A204.1 (cell line): ENCODE measurements at regions not wholly inside any gene's neighbourhood (a gene's known extent, or its start where the extent isn't known, plus 50 kb on each side); places are given as distances from the start of the nearest gene placed in this dataset.

ENCODE experiments used
- FAIRE-seq: peaks from 2 replicates; lab custom pipeline; 2012; peaks lifted over from hg19 to GRCh38; lab: Jason Lieb, UNC

DNA sequence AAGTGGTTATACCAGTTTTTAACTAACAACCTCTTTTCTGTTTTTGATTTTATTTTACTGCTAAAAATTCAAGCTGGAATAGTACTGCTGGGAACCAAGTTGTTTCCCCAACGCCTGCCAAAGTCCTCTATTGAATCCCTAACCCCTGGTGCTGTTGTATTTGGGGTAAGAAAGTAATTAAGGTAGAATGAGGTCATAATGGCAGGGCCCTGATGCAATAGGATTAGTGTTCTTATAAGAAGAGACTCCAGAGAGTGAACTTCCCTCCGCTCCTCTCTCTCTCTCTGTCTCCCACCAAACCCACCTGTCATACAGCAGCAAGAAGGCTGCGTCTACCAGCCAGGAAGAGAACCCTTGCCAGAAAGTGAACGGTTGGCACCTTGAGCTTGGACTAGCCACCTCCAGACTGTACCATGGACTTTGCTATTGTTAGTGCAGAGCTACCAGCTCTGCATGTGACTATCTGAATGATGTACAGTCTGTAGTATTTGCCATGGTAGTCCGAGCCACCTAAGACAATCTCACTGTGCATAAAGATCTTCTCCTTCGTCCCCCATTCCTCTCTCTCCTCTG lies 86.5 kb upstream of the KLF6 start:
- FAIRE-seq: no peak

DNA sequence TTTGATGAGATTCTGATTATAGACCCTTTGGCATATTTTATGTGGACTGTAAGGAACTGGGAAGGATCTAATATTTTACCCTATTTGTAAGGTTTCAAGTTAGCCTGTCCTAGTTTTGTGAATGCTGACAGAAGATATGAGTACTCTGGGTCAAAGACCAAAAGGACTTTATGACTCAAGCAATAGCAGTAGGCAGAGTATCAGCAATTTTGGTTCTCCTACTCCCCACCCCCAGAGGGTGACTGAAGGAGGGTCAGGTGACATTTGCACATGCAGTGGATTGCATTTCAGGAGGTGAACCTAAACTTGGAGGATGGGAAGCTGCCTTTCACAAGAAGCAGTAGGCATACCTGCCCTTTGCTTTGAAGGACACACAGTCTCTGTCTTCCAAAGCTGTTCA lies 84.0 kb upstream of the KLF6 start:
- FAIRE-seq: no peak

DNA sequence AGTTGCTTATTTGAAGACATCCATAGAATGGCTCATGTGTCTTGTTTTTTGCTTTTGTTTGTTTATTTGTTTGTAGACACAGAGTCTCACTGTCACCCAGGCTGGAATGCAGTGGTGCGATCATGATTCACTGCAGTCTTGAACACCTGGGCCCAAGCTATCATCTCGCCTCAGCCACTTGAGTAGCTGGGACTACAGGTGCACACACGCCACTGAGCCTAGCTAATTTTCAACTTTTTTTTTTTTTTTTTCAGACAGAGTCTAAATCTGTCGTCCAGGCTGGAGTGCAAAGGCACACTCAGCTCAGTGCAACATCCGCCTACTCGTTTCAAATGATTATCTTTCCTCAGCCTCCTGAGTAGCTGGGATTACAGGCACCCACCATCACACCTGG lies 83.3 kb upstream of the KLF6 start:
- FAIRE-seq: no peak

DNA sequence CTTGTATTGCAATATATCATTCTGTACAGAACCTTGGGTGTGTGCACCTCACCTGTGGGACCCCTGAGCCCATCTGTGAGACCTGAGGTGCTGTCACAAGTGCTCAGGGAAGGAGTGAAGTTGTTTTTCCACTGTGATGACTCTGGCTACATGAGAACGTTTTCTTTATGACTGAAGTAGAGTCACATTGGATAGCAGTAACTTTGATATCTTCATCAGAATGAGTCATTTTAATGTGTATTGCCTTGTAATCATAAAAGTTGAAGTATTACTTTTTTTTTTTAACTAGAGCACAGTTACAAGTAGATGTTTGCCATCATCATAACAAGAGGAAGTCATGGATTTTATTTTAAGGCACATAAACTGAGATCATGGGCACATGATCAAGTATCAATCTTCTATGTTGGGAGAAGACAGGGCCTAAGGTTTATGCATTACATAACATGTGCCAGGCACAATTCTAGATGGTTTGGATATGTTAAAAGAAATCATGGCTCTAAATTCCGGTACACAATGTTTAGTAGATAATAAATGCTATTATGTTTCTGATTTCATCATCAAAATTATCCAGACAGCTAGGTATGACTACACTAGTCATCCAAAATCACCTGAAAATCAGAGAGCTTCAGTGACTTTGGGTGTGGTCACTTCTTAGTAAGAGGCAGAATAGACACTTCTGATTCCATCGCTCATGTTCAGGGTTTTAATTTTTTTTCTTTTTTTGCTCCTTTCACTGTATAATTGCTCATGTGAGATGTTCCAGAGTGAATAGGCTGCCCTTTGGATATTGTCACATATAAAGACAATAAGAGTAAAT lies 82.7 kb upstream of the KLF6 start:
- FAIRE-seq: no peak

DNA sequence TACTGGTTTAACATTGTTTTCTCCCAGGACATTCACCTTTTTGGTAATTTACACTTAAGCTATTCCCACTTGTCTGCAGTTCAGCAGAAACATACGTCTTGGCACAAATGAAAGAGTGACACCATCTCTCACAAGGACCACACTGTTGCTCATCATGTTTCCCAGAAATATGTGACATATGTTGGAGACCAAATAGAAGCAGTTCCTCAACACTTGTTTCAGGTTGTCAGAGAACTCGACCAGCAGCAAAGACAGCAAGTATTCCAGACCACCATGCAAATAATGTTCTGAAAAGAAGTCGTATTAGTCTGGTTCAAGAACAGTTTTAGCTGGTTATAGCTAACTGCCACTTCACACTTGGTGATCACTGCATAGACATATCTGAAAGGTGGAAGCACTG lies 81.3 kb upstream of the KLF6 start:
- FAIRE-seq: no peak

DNA sequence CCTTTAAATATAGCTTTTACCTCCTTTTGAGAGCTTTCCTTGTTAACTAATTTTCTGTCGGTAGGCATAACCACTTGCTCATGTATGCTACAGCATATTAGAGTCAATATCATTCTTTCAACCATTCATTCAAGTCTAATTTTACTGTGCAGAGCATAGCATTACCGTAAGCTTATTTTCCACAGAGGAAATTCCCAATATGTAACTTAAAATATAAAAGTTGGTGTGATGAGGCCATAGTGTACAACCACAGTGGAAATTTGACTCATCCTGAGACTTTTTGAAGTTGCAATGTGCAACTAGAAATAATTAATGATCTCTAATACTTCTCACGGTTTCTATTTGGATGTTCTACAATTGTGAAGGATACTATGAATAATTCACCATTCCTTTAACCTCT lies 80.6 kb upstream of the KLF6 start:
- no peak for FAIRE-seq

DNA sequence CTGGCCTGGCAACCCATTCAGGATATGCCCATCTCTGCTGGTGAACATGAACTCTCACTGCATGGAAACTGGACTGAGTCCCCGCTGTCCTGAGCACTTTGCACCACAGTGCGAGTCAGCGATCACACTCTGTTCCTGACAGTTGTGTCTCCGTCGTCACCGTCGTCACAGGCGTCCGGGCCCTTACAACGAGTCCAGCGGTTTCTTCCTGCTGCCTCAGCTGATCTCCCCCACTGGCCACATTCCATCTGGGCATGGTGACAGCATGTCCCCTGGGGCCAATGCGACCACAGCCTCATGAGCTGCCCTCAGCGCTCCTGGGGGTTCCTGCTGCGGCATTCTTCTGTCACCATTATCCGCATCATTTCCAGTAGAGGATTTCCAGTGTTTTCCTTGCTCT lies 76.8 kb upstream of the KLF6 start:
- no peak for FAIRE-seq

DNA sequence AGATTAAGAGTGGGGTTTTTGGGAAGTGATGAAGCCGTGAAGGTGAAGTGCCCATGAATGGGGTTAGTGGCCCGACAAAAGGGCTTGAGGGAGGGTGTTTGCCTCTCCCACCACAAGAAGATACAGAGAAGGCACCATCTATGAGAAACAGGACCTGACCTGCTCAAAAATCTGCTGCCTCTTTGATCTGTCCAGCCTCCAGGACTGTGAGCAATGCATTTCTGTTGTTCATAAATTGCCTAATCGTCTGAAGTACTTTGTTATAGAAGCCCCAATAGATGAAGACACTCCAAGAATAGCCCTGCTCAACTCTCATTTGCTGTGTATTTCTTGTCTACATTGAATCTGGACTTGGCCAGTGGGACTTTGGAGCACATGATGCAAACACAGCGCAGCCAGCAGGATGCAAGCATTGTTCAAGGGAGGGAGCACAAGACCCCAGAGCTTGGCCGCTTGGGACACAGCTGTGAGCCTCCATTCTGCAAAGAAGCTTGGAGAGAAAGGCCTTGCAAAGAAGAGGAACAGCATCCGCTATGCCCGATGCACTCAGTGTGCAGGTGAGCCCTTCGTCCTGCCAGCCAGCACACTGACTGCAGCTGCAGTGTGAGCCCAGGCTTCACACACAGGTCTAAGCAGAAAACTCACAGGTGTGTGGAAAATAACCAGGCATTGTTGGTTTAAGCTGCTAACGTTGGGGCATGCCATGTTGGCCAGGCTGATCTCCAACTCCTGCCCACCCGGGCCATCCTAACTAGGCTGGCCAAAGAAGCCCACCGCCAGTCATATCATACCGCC lies 73.2 kb upstream of the KLF6 start:
- no peak for FAIRE-seq

DNA sequence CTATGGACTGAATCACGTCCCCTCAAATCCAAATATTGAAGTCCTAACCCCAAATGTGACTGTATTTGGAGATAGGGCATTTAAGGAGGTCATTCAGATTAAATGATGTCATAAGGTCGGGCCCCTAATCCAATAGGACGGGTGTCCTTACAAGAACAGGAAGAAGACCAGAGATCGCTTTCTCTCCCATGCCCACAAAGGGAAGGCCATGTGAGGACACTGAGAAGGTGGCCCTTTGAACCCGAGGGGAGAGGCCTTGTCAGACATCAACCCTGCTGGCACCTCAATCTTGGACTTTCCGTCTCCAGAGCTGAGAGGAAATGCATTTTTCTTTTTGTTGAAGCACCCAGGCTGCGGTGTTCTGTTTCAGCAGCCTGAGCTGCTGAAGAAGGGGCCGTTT lies 72.3 kb upstream of the KLF6 start:
- FAIRE-seq: no peak

DNA sequence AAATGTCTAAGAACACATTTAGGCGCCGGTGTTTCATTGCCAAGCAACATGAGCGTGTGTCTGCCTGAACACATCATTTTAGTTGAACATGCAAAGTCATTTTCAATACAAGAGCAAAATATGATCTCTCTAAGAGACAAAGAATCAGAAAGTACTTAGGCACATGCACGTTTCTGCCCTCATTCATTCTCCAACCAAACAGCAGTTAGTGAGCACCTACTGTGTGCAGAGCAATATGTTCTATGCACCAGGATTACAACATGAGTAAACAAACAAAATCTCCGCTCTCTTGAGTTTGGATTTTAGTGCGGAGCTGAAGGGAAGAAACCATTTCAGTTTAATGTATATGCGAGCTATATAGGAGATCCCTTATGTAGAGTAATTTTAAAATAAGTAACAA lies 71.6 kb upstream of the KLF6 start:
- no peak for FAIRE-seq

DNA sequence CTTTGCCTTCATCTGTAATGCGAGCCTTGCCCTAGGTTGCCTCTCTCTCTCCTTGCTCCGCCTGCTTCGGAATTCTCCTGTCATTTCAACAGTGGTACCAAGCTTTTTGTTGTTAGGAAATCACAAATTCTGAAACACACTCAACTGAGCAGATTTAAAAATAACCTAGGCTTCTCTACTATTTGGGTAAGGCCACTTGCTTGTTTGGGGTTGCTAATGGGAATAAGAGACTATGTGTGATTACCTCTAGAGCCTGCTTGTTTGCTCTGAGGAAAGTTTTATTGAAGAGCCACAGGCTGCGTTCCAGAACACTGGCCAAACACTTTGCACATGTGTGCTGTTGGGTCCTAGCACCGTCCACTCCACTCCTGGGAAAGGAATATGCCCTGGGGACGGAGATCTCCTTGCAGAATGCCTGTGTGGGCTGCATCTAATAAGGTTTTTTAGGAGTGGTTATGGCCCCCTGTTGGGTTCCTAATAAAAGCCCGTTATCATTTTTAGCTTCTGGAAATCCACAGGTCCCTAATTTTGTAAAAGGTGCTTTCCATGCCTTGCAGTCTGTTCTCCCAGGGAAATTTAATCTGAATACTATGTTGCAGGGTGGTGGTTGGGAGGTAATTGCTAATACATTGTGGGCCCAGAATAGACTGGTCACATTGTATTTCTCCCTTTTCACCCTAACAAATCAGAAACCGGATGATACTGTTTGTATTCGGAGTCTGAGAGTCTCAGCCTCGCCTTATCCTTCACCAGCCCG lies 68.7 kb upstream of the KLF6 start:
- no peak for FAIRE-seq

DNA sequence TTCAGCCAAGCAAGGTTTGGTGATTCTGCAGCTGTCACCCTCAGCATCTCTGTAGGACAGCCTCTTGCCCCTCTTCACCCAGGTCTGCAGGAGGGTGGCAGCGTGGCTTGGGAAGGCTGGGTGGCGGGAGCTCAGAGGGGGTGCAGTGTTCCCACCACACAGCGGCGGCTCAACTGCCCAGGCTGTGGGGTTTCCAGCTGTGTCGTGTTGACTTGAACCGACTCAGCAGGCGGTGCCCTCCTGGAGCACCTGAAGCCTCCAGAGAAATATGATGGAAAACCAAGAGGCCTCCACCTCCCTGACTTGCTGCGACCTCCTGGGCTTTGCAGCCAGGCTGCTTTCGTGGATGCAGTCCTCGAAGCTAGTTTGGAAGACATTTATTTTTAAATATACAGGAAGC lies 68.0 kb upstream of the KLF6 start:
- no peak for FAIRE-seq

DNA sequence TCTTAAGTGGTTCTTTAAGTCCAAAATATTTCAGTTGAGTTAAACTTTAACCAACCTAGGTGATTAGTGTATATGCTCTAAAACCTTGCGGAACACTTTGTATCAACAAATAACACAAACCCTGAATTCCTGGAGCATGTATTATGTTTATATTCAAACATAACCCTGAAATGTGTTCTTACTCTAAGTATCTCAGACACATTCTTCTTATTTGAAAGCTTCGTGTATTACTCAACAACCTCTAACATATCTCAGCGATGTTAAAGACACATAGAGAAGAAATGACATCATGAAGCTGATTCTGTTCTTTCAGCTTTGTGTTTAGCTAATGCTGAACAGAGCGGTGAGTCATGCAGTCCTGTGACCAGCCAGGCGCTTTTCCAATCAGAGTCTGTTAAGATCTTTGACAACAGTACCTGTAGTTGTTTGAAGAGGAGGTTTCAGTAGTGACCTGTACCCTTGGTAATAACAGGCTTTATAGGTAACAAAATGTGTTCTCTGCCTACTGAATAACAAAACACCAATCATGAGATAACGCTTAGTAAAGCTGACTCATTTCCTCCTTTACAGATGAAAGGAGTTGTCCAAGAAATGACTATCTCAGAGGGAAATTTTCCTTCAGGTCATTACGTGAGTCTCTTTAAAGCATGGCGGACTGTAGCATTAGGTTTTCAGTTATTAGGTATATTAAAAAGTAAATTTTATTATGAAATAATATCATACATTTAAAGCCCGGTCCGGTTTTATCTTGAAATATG lies 67.3 kb upstream of the KLF6 start:
- no peak for FAIRE-seq

DNA sequence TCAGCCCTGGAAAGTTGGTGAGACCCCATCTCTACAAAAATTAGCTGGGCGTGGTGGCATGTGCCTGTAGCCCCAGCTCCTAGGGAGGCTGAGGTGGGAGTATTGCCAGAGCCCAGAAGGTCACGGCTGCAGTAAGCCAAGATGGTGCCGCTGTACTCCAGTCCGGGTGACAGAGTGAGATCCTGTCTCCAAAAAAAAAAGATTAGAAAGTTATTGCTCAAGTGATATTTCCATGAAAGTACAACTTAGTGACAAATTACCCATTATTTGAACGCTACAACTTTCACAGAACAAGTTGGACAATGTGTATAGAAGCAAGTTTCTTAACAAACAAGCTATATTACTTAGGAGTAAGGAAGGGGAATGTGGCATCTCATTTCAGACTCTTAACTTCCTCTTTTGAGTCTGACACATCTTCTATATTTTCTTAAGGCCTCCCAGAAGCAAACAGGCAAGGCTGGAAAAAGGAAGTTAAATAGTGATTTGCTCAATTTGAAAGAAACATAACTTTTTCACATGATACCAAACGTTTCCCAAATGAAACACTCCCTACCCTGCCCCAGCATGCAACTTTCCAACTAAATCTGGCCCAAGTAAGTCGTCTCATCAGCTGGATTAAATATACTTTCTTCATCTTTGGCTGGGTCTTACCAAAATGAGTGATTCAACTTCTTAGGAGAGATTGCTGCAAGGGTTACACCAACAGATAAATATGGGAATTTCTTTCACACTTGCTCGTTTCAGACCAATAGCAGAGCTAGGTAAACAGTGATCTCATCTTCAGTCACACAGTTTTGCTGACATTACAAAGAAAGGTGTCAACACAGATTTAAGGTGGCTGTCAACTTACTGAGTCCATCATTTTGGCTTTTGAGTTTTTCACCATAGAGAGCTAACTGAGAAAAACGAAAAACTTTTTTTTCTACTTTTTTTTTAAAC lies 66.3 kb upstream of the KLF6 start:
- FAIRE-seq: no peak

DNA sequence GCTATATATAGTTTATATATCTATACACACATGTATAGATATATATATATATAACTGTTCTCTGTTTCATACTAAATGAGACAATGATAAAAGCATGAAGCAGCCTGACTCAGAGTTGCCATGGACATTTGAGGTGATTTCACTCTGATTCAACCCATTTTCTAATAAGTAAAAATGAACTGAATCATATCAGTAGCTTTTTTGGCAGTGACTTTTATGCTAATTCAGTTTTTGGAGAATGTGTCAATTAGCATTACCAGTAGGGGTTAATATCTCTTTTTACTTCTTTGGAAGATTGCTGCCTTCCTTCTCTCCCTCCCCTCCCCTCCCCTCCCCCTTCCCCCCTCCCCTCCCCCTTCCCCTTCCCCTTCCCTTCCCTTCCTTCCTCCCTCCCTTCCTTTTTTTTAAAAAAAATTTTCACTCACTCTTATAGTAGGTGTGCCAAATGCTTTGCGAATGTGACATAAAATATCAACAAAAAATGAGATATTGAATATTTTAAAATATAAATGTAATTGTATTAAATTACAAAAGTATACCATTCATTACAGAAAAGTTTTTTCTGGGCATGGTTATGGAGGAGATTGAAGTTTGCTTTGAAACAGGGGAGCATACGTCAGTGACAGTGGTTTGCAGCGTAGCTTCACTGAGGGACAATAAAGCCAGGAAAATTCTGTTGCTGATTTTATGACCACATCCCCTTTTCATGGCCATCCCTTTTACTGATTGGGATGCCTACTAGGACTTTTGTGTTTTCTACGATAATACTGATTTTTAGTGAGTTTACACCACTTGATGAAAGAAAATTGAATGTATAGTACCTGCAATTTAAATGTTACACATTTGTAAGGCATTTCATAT lies 64.0 kb upstream of the KLF6 start:
- FAIRE-seq: no peak

DNA sequence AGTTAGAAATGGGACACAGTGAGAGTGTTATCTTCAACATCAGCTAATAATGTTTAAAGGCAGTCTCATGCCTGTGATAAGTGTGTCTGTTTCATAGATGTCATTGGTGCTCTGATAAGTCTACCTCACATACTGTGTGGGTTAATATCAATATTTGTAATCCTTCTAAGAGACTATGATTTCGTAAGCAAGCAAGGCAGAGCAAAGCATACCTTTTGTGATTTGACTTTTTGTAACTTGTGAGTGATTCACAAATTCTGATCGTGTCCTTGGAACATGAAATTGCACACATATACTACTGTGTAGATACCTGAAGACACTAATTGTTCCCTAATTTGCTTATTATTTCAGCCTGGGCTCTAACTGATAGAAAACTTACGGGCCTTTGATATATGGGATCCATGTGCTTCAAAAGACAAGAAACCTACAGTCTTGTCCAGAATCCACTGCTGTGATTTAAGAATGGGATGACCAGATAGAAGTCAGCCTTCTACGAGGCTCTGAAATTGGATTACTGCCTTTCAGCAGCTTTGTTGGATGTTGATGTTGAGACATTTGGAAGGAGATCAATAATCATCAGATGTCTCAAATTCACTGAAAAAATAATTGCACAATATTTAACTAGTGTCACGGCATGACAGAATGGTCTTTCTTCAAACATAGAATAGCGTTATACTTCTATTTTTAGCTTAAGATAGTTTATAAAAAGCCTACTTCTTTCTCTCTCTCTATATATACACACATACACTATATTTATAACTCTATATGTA lies 63.2 kb upstream of the KLF6 start:
- no peak for FAIRE-seq

DNA sequence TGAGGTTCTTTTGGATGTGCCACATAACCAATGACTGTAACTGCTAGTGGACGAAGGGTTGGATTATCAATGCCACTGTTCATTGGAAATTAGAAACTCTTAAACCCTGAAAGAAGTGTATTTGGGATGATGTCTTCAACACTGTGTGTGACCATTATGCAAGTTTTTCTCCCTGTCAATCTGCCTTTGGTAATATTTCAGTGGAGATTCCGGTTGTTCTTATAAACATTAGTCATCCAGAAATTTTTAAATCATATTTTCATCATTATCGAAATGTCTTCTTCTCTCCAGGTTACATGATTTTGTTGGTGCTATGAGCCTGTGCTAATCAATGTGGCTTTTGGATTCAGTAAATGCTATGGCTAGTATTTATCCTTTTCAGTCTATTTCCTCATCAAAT lies 61.7 kb upstream of the KLF6 start:
- no peak for FAIRE-seq

DNA sequence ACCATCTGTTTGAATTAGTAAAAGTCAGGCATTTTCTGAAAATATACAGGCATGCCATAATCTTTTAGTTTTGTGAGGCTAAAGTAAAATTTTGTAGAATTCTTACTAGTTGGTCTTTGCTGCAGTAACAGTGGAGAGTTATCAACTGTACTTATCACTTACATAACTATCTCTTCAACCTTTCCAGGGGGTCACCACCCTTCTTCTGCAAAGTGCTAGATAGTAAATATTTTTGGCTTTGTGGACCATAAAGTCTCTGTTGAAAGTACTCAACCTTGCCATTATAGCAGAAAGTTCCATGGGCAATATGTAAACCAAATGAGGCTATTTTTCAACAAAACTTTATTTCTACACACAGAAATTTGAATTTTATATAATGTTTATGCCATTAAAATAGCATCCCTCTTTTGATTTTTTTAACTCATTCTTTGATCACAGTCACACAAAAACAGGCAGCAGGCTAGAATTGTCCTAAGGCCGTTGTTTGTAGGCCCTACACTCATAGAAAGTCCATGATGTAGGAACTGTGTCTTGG lies 59.5 kb upstream of the KLF6 start:
- no peak for FAIRE-seq
